IPS-18c (cell line): ENCODE measurements at regions not wholly inside any gene's neighbourhood (a gene's known extent, or its start where the extent isn't known, plus 50 kb on each side); places are given as distances from the start of the nearest gene placed in this dataset.

ENCODE experiments used
- H3K4me3 ChIP-seq: 2 replicates; pipeline ENCODE4 v1.7.0; 2013; ENCODE audit warnings: low read depth, mild to moderate bottlenecking, low read length, moderate library complexity; ENCODE audit not compliant: insufficient read depth
- H3K9me3 ChIP-seq: one replicate; pipeline ENCODE4 v1.6.1; 2013; ENCODE audit warnings: mild to moderate bottlenecking, low read length, moderate library complexity; ENCODE audit not compliant: control insufficient read depth, insufficient read depth

- Histone ChIP-seq H3K9me3 (no peaks in the 10 kb centered on the region), H3K4me3 (no peak overlapping the region)
Observed at GRCh38 chr3:18812316-18812715, 336.0 kb upstream of the KCNH8 start.

GRCh38 chr3:18810306-18810661 lies 338.0 kb upstream of the KCNH8 start:
- H3K4me3 ChIP-seq, result no peak overlapping the region
- no peaks in the 10 kb centered on the region for H3K9me3 ChIP-seq

DNA sequence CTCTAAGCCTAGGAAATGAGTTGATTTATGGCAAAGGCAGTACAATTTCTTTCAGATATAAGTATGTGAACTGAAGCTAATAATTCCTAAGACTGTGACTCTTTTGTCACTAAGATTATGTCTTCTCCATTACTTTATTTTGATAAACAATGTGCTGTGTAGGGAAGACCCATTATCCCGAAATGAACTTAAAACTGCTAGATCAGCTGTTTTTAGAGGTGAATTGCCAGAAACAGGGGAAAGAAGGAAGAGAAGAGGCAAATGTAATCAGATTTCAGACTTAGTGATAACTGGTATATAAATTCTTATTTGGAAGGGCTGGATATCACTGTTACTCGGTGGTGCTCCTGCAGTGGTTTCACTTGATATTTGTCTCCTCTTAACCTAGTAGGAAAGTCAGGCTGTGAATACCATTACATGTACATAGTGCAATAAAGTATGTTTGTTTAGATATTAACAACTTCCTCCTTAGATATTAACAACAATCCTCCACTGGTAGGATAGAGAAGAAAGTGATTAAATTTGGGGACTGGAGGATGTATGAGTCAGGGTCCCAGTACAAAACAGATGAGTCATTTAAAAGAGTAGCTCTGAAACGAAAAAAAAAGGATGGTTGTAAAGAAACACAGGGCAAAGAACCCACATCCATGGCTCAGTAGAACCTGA lies 338.5 kb upstream of the KCNH8 start:
- H3K9me3 ChIP-seq, result no peaks in the 10 kb centered on the region
- no peak overlapping the region for H3K4me3 ChIP-seq

DNA sequence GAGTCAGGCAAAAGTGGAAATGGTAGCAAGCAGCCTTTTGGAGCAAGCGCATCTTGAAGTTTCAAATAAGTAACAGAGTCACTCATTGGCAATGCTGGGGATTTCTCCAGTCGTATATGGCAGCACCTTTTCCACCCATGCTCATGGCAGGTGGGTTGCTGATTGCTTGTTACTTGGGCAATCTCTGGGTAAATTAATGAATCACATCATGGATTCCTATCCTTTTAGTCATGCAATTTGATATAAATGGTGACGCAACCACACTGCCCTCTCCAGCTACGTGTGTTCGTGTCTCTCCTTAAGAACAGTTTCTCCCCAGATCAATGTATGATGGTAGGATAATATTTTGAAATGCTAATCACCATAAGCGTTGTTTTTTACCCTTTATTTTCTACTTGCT lies 339.9 kb upstream of the KCNH8 start:
- no peak overlapping the region for H3K4me3 ChIP-seq

GRCh38 chr3:18807593-18807992 lies 340.7 kb upstream of the KCNH8 start:
- Histone ChIP-seq H3K9me3 (no peaks in the 10 kb centered on the region), H3K4me3 (no peak overlapping the region)

More for the DNA sequence above, 339.9 kb upstream of the KCNH8 start:
- H3K9me3 ChIP-seq, result no peaks in the 10 kb centered on the region

DNA sequence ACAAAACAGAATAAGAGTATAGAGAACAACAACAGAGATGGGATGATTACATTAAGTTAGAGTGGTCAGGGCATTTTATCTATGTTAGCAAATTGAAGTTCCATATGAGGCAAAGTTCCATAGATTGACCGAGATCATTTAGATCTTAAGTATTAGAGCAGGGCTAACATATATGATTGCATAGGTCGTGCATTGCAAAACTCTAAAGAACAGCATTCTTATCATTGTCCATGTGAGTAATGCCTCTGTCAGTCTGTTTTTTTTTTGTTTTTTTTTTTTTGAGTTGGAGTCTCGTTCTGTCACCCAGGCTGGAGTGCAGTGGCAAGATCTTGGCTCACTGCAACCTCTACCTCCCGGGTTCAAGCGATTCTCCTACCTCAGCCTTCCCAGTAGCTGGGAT lies 341.7 kb upstream of the KCNH8 start:
- H3K9me3 ChIP-seq, result no peaks in the 10 kb centered on the region
- no peak overlapping the region for H3K4me3 ChIP-seq

DNA sequence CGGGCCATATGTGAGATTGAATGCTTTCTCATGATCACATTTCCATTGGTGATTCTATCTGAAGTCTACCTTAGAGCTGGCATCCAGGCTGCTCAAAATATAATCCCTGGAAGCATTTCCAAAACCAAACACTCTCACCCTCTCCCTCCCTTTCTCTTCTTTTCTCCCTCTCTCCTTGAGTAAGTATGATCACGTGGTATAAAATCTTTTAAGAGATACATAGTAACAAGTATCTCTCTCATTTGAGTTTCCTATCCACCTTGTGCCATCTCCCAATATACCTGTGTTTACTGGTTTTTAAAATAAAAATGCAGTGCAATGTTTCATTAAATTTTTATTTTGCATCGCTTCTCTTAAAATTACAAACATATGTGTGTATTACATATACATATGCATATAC lies 350.9 kb upstream of the KCNH8 start:
- H3K9me3 ChIP-seq, result no peaks in the 10 kb centered on the region
- H3K4me3 ChIP-seq, result no peak overlapping the region

DNA sequence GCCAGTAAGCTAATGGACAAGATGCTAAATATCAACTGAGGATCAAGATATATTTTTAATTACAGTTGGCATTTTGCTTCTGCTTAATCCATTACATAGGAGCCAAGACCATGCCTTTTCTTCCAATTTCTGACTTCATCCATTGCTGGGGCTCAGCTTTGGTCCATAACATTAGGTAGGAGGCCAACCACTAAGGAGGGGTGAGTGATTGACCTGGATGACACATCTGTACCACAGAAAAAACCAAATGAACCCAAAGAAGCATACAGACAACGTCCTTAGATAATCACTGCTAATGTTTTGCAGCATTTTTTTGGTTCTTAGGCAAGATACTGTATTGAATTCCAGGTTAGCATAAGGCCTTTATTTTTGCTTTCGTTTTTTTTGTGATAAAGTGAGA lies 353.2 kb upstream of the KCNH8 start:
- H3K9me3 ChIP-seq, result no peaks in the 10 kb centered on the region

DNA sequence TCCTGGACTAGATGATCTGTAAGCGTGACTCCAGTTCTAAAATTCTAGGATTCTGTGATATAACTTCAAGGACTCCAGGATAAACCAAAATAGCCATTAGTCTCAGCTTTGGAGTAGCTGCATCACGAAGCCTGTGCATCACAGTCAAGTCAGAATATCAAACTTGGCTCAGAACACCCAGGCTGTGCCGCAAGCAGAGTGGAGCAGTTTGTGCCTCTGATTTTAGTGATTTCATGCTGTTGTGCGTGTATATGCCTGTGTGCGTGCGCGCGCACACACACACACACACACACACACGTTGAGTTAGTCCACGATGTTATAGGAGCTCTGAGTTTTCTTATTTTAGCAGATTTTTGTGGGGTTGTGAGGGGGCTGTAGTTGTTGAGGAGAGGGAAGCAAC lies 356.6 kb upstream of the KCNH8 start:
- Histone ChIP-seq H3K4me3 (no peak overlapping the region), H3K9me3 (no peaks in the 10 kb centered on the region)

More for the DNA sequence above, 353.2 kb upstream of the KCNH8 start:
- H3K4me3 ChIP-seq, result no peak overlapping the region

DNA sequence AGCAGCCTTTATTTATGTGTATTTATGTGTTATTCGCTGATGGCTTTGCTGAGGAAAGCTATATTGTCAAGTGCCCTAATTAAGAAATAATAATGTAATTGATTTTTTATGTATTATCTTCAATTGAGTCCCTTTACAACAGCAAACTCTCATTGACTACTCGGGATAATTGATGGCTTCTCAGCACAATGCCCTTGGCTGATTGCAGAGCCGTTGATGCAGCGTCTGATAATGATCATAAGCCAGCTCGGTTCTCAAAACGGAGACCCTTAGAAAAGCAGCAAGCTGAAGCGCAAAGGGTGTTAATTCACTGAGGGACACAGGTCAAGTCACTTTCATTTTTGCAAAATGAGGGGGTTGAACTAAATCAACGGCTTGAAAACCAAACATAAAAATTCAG lies 357.1 kb upstream of the KCNH8 start:
- Histone ChIP-seq H3K4me3 (no peak overlapping the region), H3K9me3 (no peaks in the 10 kb centered on the region)

DNA sequence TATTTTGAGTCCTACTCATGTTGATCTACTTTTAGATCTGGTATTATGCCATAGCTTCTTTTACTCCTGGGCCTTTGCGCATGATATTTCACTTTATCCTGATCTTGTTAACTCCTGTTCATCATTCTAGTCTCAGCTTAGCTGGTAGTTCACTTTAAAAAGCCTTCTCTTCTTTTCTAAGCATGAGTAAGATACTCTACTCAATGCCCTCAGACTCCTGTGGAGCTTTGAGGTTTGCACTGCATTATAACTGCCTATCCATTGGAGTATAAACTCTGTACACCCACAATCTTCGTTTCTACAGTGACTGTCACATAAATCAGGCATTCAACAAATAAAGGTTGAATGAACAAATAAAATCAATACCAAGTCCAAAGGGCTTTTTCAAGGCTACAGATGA lies 357.9 kb upstream of the KCNH8 start:
- Histone ChIP-seq H3K4me3 (no peak overlapping the region), H3K9me3 (no peaks in the 10 kb centered on the region)

DNA sequence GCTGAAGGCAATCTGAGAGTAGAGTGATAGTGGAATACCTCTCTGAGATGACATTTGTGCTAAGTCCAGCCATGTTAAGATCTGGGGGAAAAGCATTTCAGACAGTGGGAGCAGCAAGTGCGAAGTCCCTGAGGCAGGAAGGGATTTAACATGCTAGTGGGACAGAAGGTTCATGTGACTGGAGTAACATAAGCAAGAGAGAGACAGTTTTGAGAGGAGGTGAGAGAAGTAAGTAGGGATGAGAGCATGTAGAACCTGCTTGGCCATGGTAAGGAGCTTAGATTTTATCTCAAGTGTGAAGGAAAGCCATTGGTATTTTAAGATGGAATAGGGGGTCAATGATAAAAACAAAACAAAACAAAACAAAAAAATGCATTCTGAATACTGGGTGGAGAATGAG lies 358.6 kb upstream of the KCNH8 start:
- no peaks in the 10 kb centered on the region for H3K9me3 ChIP-seq
- no peak overlapping the region for H3K4me3 ChIP-seq

DNA sequence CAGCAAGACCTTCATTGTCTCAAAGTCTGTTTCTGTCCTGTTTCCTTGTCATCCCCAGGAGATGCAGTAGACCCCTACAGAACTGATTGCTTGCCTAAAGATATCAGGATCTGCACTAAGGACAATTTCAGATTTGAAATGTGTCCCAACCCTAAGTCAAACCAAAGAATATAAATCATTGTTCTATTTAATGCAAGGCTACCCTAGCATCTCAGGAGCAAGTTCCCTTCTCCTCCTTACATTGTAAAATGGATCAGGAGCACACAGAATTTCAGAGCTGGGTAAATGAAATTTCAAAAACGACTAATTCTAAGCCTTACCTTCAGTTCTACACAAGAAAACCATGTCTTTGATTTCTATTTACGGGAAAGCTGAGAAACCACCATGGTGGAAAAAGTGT lies 360.9 kb upstream of the KCNH8 start:
- no peak overlapping the region for H3K4me3 ChIP-seq
- no peaks in the 10 kb centered on the region for H3K9me3 ChIP-seq

DNA sequence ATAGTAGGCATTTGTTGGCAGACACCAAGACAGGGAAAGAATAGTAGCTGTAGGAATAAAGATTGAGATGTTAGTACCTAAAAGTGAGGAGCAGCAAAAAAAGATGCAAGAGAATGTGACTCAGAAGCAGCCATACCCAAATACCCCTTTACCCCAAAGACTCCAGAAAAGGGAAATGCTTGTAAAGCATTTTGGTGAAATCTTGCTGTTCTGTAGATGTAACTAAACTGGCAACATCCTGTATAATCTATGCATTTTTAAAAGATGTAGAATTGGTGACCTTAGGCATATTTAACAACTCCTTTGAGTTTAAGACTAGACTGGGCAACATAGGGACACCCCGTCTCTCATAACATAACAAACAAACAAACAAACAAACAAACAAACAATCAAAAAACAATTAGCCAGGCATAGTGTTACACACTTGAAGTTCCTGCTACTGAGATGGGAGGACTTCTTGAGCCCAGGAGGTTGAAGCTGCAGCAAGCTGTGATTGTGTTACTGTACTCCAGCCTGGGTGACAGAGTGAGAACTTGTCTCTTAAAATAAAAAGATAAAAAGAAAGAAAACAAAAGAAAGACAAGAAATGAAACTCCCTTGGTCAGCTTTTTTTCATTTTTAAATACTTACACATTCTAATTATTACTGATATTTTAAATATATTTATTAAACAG lies 361.5 kb upstream of the KCNH8 start:
- Histone ChIP-seq H3K9me3 (no peaks in the 10 kb centered on the region), H3K4me3 (no peak overlapping the region)

DNA sequence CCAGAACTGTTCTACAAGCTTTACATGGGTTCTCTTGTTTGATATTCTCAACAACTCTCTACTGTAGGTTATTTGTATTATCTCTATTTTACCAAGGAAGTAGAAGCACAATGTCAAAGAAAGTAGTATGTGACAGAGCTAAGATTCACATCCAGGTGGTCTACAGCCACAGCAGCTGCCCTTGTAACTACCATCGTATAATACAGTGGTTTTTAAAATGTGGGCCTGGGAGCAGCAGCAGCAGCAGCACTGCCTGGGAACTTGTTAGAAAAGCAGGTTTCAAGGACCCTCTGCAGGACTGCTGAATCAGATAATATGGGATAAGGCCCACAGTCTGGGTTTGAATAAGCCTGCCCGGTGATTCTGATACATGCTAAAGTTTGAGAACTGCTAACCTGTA lies 357.1 kb upstream of the SATB1 start:
- Histone ChIP-seq H3K4me3 (no peak overlapping the region), H3K9me3 (no peaks in the 10 kb centered on the region)

DNA sequence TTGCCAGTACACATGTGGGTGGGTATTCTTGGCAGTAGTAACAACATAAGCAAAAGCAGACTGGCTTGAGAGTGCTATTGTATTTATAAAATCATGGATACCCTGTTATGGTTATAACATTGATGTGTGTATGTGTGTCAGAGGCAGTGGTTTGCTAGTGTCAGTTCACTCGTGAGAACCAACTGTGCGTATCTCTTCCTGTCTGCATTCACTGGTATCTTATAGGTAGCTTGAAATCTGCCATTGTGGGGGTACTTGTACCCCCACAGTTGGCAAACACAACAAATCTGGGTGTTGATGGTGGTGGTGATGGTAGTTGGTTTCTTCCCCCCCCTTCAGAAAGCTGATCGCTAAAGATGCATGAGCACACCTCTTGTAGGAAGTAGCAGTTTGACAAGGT lies 355.8 kb upstream of the SATB1 start:
- no peak overlapping the region for H3K4me3 ChIP-seq
- H3K9me3 ChIP-seq, result no peaks in the 10 kb centered on the region

DNA sequence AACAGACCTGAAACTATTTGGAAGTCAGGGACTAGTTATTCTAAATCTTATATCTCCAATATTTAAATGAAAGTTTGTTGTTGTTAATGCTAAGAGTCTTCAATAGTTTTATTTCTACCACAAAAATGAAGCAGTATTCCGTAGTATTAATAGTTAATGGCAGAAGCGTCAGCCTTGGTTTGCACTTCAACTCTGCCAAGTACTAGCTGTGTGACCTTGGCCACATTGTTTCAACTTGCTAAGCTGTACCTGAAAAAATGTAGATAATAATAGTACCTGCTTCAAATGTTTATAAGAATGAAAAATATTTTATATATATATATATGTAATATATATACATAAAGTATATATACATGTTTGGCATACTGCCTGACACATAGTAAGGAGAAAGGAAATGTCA lies 354.6 kb upstream of the SATB1 start:
- H3K9me3 ChIP-seq, result no peaks in the 10 kb centered on the region
- no peak overlapping the region for H3K4me3 ChIP-seq

DNA sequence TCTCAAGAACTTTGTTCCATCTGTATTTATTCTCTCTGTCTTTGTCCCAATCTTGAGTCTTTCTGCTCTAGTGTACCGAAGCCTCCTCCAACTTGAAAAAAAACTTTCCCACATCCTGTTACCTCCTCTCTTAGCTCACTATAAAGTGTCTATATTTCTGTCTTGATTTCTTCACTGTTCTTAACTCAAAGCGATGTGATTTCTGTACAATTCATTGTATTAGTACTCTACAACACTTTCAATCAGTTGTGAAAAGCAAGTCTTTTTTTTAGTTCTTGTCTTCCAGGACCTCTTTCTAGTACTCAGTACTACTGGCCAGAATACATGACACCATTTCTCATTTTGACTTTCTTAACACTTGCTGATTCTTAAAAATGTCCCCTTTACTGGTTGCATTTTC lies 353.5 kb upstream of the SATB1 start:
- Histone ChIP-seq H3K9me3 (no peaks in the 10 kb centered on the region), H3K4me3 (no peak overlapping the region)

DNA sequence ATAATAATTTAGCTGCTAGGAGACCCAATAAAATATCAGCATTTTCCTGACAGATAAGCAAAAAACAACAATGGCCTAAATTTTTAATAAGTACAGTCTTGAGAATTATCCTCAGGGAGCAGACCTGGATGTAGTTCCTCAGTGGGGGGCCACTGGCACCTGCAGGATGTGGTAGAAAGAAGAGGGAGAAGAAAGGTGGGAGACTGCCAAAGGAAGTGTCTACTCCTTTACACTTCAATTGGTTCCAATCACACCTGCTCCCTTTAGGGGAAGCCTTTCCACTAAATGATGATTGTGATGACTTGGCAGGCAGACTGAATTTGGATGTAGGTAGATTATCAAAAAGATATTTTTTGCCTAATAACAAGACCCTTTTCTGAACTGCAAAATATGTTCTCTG lies 353.0 kb upstream of the SATB1 start:
- no peaks in the 10 kb centered on the region for H3K9me3 ChIP-seq
- no peak overlapping the region for H3K4me3 ChIP-seq
